ENCODE measurements at regions not wholly inside any gene's neighbourhood (a gene's known extent, or its start where the extent isn't known, plus 50 kb on each side); places are given as distances from the start of the nearest gene placed in this dataset.

DNA sequence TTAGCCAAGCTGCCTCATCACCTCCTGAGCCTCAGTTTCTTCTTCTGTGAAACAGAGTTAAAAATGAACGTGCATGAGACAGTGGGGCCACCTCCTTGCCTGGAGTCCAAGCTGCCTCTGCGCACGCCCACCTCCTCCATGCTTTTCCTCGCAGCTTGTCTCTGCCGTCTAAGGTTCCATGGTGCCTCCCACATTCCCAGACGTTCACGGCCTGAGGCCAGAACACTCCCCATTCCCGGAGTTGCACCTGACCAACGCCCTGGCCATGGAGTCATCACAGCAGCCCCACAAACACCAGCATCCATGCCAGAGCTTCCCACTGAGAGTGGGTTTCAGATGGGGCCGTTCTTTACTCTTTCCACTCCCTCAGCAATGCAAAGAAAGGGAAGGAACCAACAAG lies 183.0 kb upstream of the FOXF1 start:
- TF ChIP-seq CTCF (IDR thresholded peaks at IDR 0.05; ENCODE audit: insufficient read depth, low read depth, low read length): no peak
- no peak overlapping the region for H3K4me3 ChIP-seq (ENCODE audit: low read depth, low read length)
- no peak for DNase-seq (ENCODE audit: low read depth)

DNA sequence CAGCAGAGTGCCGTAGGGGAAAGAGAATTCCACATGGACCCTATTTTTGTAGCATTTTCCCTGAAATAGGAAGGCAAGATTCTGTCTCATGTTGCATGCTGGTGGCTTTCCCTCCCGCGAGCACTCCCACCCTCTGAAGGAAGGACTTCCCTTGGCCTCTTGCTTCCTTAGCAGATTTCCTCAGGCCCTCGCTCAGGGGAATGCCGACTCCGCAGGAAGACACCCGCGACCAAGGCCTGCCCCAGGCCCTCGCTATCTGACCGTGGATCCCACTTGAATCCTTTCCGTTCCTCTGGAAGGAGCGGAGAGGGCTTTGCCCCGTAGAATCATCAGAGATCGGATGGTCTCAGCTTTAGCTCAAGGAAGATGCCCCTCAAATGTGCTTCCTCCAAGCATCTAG lies 179.4 kb upstream of the FOXF1 start:
- DNase-seq (ENCODE audit: low read depth): no peak
- no peak overlapping the region for H3K4me3 ChIP-seq (ENCODE audit: low read depth, low read length)
- no peak for TF ChIP-seq CTCF (IDR thresholded peaks at IDR 0.05; ENCODE audit: insufficient read depth, low read depth, low read length)

DNA sequence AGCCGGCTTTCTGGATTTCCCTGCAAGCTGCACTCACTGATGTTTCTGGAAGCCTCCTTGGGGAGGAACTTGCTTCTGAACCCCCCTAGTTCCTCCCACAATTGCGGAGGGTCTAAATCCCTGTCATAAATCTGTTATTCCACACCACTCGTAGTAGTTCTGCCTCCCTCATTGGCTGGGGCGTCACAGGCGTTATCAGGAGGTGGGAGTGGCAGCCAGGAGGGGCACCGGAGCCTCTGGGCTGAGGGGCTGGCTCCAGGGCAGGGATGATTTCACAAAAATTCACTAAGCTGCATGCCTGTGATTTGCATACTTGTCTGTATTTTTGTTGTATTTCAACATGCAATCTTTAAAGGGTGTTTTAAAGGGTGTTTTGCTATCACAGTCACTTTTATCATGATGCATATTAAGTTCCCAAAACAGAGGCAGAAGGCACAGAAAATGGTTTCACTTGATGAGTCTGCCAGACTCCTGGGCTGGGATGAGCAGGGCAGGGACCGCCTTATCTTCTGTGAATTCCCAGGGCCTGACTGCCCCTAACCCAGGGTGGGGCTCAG lies 176.2 kb upstream of the FOXF1 start:
- DNase-seq (ENCODE audit: low read depth): peak; percentile 52
- no peak overlapping the region for H3K4me3 ChIP-seq (ENCODE audit: low read depth, low read length)
- TF ChIP-seq CTCF (IDR thresholded peaks at IDR 0.05; ENCODE audit: insufficient read depth, low read depth, low read length): no peak

- no peak for TF ChIP-seq CTCF (IDR thresholded peaks at IDR 0.05; ENCODE audit: insufficient read depth, low read depth, low read length)
- DNase-seq (ENCODE audit: low read depth): no peak
Measured at GRCh38 chr16:86335266-86336172, 174.8 kb upstream of the FOXF1 start.

GRCh38 chr16:86337138-86337537 lies 173.2 kb upstream of the FOXF1 start:
- TF ChIP-seq CTCF (IDR thresholded peaks at IDR 0.05; ENCODE audit: insufficient read depth, low read depth, low read length): no peak
- no peak for DNase-seq (ENCODE audit: low read depth)
- H3K4me3 ChIP-seq (ENCODE audit: low read depth, low read length): no peak overlapping the region

More at GRCh38 chr16:86335266-86336172, 174.8 kb upstream of the FOXF1 start:
- no peak overlapping the region for H3K4me3 ChIP-seq (ENCODE audit: low read depth, low read length)

GRCh38 chr16:86337581-86338402 lies 172.5 kb upstream of the FOXF1 start:
- no peak overlapping the region for H3K4me3 ChIP-seq (ENCODE audit: low read depth, low read length)
- no peak for TF ChIP-seq CTCF (IDR thresholded peaks at IDR 0.05; ENCODE audit: insufficient read depth, low read depth, low read length)
- no peak for DNase-seq (ENCODE audit: low read depth)

Measured in fibroblast of villous mesenchyme (primary cell).